Fibroblast of pulmonary artery (primary cell): ENCODE measurements at regions not wholly inside any gene's neighbourhood (a gene's known extent, or its start where the extent isn't known, plus 50 kb on each side); places are given as distances from the start of the nearest gene placed in this dataset.

Source experiments
- DNase-seq: peaks from one replicate; pipeline ENCODE4 v3.0.0-alpha.2; 2010; ENCODE audit warnings: low read depth
- H3K4me3 ChIP-seq: replicated peaks from 2 replicates; pipeline ENCODE4 v1.5.1; 2011; ENCODE audit warnings: low read depth, mild to moderate bottlenecking, control low read depth, low read length, moderate library complexity
- CTCF ChIP-seq: IDR thresholded peaks from 2 replicates; pipeline ENCODE4 v1.5.1; 2011; ENCODE audit warnings: mild to moderate bottlenecking, control low read depth, low read length, inconsistent platforms; ENCODE audit errors: missing control alignments

DNA sequence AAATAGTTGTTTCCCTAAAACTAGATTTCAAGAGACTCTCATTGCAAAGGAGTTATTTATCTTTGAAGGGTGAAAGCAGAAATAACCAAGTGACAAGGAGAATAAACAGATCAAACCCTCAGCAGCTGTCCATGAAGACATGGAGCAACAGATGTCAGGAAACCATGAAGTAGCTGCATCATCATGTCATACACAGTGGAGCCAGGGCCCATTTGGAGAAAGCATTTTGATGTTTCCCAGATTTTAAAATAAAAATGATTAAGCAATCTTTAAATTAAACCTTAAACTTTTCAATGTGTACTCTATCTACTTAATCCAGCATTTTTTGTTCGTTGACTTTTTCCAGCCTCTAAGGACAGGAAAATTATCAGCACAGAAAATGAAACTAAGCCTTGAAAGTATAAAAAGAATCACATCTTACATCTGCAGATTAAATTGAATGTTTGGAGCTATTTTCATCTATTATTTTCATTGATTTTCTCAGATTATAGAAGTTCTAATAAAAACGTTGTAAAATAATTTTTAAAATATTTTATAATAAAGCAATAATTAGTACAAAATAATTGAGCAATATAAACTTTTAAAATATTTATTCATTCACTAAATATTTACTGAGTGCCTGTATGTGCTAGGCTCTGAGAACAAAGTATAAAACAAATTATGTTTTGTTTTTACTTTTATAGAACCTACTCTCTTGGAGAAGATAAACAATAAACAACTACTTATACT, 860.1 kb downstream of the BCL11A start:
- no peak overlapping the region for H3K4me3 ChIP-seq
- DNase-seq, result no peak
- no peak for TF ChIP-seq CTCF

DNA sequence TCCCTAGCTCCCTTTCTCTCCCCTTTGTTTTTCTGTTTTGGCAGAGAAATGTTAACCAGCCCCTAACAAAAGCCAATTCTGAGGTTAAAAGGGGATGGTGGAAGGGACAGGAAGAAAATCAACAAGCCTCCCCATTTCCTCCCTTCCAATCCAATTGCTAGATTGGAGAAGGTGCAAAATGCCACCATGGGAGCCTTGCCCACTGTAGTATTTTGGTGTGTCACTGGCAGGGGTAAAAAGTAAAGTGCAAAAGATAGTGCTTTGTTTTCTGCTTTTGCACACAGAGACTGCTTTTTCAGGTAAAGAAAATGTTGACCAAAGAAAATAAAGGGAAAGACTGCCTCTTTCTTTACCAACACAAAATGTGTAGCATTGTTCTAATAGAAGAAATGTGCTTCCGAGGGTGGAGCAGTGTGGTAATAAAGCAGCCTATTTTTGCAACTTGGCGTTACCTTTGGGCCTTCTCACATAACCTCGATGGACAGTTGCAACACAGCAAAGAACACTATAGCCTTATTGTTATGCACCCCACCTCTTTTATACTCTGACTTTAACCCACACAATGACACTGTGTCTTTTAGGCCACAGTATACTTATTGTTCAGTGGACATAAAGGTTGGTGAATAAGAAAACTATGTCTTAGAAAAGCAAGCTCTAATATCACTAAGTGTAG, 861.8 kb downstream of the BCL11A start:
- DNase-seq, result no peak
- H3K4me3 ChIP-seq, result no peak overlapping the region
- no peak for TF ChIP-seq CTCF

DNA sequence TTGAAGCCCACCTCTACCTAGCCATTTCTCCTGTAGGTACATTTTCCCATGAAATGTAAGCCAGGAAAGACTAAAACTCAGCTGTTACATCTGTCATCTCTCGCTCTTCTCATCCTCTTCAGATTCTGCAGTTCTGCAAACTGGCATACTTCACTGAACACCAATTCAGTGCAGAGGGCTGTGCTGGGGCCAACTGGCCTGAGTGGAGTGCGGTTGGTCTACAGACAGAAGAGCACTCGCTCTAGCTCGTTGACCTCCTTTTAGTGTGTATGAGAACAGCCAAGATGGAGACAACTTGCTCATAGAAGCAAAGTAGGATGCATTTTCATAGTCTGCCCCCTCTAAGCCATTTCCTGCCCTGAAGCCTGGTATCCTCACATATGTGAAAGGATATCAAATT, 862.6 kb downstream of the BCL11A start:
- no peak overlapping the region for H3K4me3 ChIP-seq
- no peak for TF ChIP-seq CTCF
- no peak for DNase-seq

- no peak for TF ChIP-seq CTCF
- no peak overlapping the region for H3K4me3 ChIP-seq
- no peak for DNase-seq
These were observed 868.7 kb downstream of the BCL11A start for GRCh38 chr2:59684771-59685166.

GRCh38 chr2:59684116-59684770, 869.2 kb downstream of the BCL11A start:
- no peak for DNase-seq
- no peak overlapping the region for H3K4me3 ChIP-seq
- TF ChIP-seq CTCF, result no peak

DNA sequence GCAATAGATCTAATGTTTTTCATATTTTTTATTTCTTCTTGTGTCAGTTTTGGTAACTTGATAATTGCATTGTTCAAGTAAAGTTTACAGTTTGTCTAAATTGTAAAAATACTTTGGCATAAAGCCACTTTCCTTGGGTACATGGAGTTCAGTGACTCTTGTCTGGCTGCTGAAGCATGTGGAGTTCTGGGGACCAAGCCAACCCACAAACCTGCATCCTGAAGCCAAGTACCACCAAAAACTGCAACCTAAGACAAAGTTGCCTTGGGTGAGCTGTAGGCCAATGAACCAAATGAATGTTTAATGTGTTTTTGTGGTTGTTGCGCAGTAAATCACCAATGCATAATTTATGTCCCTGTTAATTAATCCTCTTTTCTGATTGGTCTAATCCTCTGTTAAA, 872.6 kb downstream of the BCL11A start:
- H3K4me3 ChIP-seq, result no peak overlapping the region
- no peak for DNase-seq
- TF ChIP-seq CTCF, result no peak
